MM.1S (cell line): ENCODE measurements at regions not wholly inside any gene's neighbourhood (a gene's known extent, or its start where the extent isn't known, plus 50 kb on each side); places are given as distances from the start of the nearest gene placed in this dataset.

Experiments
- EZH2 ChIP-seq: fragments of 300-600 bp; sonication (generic); optimal IDR thresholded peaks from 2 replicates; pipeline ENCODE3; 2017; ENCODE audit warnings: low read depth, mild to moderate bottlenecking, antibody characterized with exemption, low read length, mixed read lengths
- TF ChIP-seq, protein P1 (sequence below): fragments of 300-600 bp; sonication (generic); IDR thresholded peaks from 2 replicates; pipeline ENCODE4 v1.5.1; 2016; ENCODE audit warnings: antibody characterized with exemption, low read length, mixed read lengths

DNA sequence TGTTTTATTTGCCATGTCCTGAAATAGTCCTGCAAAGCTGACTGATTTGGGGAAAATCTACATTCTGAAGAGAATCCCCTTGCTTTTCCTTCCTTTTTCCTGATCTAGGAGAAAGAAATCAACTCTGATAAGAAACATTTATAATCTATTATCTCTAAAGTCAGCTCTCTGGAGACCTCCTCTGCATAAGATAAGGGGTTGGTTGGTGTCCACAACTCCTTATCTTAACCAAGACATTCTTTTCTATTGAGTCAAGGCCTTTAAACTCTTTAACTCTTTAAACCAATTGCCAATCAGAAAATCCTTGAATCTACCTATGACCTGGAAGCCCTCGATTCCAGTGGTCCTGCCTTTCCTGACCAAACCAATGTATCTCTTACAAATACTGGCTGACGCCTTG, 373.6 kb upstream of the RASGEF1B start:
- TF ChIP-seq, protein P1, sequence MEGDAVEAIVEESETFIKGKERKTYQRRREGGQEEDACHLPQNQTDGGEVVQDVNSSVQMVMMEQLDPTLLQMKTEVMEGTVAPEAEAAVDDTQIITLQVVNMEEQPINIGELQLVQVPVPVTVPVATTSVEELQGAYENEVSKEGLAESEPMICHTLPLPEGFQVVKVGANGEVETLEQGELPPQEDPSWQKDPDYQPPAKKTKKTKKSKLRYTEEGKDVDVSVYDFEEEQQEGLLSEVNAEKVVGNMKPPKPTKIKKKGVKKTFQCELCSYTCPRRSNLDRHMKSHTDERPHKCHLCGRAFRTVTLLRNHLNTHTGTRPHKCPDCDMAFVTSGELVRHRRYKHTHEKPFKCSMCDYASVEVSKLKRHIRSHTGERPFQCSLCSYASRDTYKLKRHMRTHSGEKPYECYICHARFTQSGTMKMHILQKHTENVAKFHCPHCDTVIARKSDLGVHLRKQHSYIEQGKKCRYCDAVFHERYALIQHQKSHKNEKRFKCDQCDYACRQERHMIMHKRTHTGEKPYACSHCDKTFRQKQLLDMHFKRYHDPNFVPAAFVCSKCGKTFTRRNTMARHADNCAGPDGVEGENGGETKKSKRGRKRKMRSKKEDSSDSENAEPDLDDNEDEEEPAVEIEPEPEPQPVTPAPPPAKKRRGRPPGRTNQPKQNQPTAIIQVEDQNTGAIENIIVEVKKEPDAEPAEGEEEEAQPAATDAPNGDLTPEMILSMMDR = no peak
- no peak for TF ChIP-seq EZH2
